ENCODE measurements at regions not wholly inside any gene's neighbourhood (a gene's known extent, or its start where the extent isn't known, plus 50 kb on each side); places are given as distances from the start of the nearest gene placed in this dataset.

DNA sequence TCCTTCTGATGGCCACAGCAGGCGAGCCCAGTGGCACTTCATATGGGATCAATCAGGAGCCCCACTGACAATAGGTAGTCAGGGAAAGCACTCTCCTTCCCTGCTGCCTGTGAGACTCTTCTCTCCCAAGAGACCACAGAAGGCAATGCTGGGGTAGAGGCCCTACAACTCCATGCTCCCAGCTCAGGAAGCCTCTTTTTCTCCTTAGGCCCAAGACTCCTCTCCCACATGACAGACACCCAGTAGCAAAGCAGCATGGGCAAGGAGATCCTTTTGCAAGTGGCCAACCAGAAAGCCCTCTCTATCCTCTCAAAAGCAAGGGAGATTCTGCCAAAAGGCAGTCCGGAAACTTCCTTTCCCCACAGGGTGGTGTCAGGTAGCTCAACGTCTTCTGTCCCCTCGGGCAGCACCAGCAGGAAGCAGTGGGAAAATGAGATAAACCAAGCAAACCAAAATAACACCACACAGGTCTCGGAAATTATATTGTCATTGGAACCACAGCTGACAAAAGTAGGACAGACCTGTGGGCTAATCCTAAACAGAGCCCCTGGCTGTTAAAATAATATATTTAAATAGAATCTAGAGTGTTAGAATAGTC lies 172.7 kb upstream of the GDF10 start:
- TF ChIP-seq ZNF274 (IDR thresholded peaks at IDR 0.05; ENCODE audit: low read depth, low read length) = no peak
- no peak for TF ChIP-seq YY1 (IDR thresholded peaks at IDR 0.05; ENCODE audit: insufficient read depth, insufficient read length)
- TF ChIP-seq SUZ12 (IDR thresholded peaks at IDR 0.05; ENCODE audit: extremely low read depth, insufficient read depth, insufficient read length) = no peak

All from NT2/D1 (cell line).